Gastrocnemius medialis (tissue), 4 donors: ENCODE measurements at regions not wholly inside any gene's neighbourhood (a gene's known extent, or its start where the extent isn't known, plus 50 kb on each side); places are given as distances from the start of the nearest gene placed in this dataset.

Experiments used
- ATAC-seq, 2 donors: fragments of 150-250 bp; one replicate each; pipeline ENCODE4 v1.9.1; 2016
- DNase-seq, 2 donors: peaks; one replicate each; pipeline ENCODE4 v3.0.0-alpha.2; 2019
- H3K27ac ChIP-seq, 4 donors: fragments of 200-600 bp; sonication (generic); 1 replicate in 1 of 4; 2 replicates in 3 of 4; pipeline ENCODE4 v1.5.1; 2016 to 2018; ENCODE audit warnings: mild to moderate bottlenecking in 2 of 4, moderate library complexity in 1 of 4
- H3K27me3 ChIP-seq, 3 donors: fragments of 200-600 bp; sonication (generic) in 2 of 3; 1 replicate in 1 of 3; 2 replicates in 2 of 3; pipeline versions ENCODE4 v1.5.1 to v1.6.0; 2016 to 2019; ENCODE audit warnings: mild to moderate bottlenecking in 1 of 3, moderate library complexity in 1 of 3
- H3K36me3 ChIP-seq, 2 donors: fragments of 200-600 bp; sonication (generic) in 1 of 2; one replicate each; pipeline ENCODE4 v1.5.1; 2017 to 2018
- H3K4me1 ChIP-seq, 2 donors: fragments of 200-600 bp; sonication (generic) in 1 of 2; one replicate each; pipeline ENCODE4 v1.5.1; 2016 to 2017; ENCODE audit warnings: mild to moderate bottlenecking in 2 of 2
- H3K4me3 ChIP-seq, 4 donors: fragments of 200-600 bp; sonication (generic) in 3 of 4; 1 replicate in 1 of 4; 2 replicates in 3 of 4; pipeline ENCODE4 v1.5.1; 2016 to 2019; ENCODE audit warnings: mild to moderate bottlenecking in 2 of 4
- H3K9me3 ChIP-seq, 3 donors: fragments of 200-600 bp; sonication (generic) in 2 of 3; 1 replicate in 1 of 3; 2 replicates in 2 of 3; pipeline ENCODE4 v1.5.1; 2016 to 2019
- POLR2A ChIP-seq, 2 donors: fragments of 450-650 bp; IDR thresholded peaks; one replicate each; pipeline ENCODE4 v1.6.1; 2017; ENCODE audit warnings: antibody characterized with exemption in 2 of 2, mild to moderate bottlenecking in 2 of 2, moderate library complexity in 2 of 2
- in situ Hi-C, 4 donors: fragments of 200-750 bp; cut with MboI; loops; one replicate each; pipeline versions ENCODE4 v1.15.0 to v1.8.0; 2017; ENCODE audit warnings: low sequenced_read_pairs in 4 of 4
- intact Hi-C: fragments of 100-400 bp; cut with DNase I; formaldehyde crosslinking; loops from one replicate; pipeline ENCODE4 v1.15.1; 2023; ENCODE audit warnings: low total_unique reads
- TF ChIP-seq, protein P1 (sequence below), 5 experiments: fragments of 450-650 bp in 3 of 5; fragments of 200-600 bp in 2 of 5; sonication (generic) in 2 of 5; IDR thresholded peaks in 4 of 5; conservative IDR thresholded peaks in 1 of 5; 1 replicate in 4 of 5; 2 replicates in 1 of 5; pipeline ENCODE4 v1.5.1; 2016 to 2019; ENCODE audit warnings: antibody characterized with exemption in 5 of 5, mild to moderate bottlenecking in 3 of 5, moderate library complexity in 3 of 5

GRCh38 chr2:37865640-37866039, 59.4 kb upstream of the RMDN2 start:
- Histone ChIP-seq H3K4me3 (no peak overlapping the region), H3K36me3 (no peaks in the 10 kb centered on the region), H3K4me1 (no peaks in the 10 kb centered on the region), H3K27me3 (no peaks in the 10 kb centered on the region), H3K9me3 (no peaks in the 10 kb centered on the region), H3K27ac (no peak overlapping the region)
- in situ Hi-C loops, result no loop called here
- TF ChIP-seq POLR2A (IDR thresholded peaks at IDR 0.05), result no peak
- TF ChIP-seq, protein P1, sequence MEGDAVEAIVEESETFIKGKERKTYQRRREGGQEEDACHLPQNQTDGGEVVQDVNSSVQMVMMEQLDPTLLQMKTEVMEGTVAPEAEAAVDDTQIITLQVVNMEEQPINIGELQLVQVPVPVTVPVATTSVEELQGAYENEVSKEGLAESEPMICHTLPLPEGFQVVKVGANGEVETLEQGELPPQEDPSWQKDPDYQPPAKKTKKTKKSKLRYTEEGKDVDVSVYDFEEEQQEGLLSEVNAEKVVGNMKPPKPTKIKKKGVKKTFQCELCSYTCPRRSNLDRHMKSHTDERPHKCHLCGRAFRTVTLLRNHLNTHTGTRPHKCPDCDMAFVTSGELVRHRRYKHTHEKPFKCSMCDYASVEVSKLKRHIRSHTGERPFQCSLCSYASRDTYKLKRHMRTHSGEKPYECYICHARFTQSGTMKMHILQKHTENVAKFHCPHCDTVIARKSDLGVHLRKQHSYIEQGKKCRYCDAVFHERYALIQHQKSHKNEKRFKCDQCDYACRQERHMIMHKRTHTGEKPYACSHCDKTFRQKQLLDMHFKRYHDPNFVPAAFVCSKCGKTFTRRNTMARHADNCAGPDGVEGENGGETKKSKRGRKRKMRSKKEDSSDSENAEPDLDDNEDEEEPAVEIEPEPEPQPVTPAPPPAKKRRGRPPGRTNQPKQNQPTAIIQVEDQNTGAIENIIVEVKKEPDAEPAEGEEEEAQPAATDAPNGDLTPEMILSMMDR (IDR thresholded peaks at IDR 0.05 in 4 of 5, conservative IDR thresholded peaks at IDR 0.05 in 1 of 5), result no peak
- no peak for DNase-seq
- intact Hi-C loops, result no loop called here
- no peak for ATAC-seq

DNA sequence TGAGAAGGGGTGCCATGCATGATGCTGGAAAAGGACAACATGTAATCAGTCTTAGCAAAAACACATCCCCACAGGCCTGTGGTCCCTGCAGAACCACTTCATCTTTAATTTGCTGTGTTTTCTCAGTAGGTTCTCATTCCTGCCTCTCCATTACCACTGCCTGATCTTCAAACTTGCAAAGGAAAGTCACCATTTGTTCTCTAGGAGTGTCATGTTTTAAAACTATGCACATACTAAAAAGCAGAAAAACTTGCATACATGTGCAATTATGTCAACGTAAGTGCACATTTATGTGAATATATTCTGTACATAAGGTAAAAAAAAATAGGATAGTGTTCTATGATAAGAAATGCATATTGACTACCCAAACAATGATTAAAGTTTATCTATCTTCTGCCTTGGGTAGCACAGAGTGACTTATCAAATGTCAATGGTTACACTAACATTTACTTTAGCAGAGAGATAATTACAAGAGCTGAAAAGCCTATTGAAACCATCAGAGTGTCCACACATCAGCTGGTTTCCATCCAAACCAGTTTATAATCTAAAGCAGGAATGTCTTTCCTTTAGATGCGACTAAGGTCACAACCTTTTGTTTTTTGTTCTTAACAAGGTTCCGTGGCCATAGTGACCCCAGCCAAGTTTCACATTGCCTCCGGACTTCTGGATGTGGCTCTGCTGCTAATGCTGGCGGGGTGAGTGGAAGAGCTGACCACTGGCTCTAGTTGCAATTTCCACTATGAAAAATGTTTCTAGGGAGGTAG, 58.7 kb upstream of the RMDN2 start:
- Histone ChIP-seq H3K36me3 (no peaks in the 10 kb centered on the region), H3K4me3 (no peak overlapping the region), H3K4me1 (no peaks in the 10 kb centered on the region), H3K27ac (no peak overlapping the region), H3K27me3 (no peaks in the 10 kb centered on the region), H3K9me3 (no peaks in the 10 kb centered on the region)
- DNase-seq (no peak), ATAC-seq (no peak)
- in situ Hi-C loops, result no loop called here
- TF ChIP-seq, protein P1 (IDR thresholded peaks at IDR 0.05 in 4 of 5, conservative IDR thresholded peaks at IDR 0.05 in 1 of 5), result no peak
- TF ChIP-seq POLR2A (IDR thresholded peaks at IDR 0.05), result no peak
- intact Hi-C loops, result no loop called here

DNA sequence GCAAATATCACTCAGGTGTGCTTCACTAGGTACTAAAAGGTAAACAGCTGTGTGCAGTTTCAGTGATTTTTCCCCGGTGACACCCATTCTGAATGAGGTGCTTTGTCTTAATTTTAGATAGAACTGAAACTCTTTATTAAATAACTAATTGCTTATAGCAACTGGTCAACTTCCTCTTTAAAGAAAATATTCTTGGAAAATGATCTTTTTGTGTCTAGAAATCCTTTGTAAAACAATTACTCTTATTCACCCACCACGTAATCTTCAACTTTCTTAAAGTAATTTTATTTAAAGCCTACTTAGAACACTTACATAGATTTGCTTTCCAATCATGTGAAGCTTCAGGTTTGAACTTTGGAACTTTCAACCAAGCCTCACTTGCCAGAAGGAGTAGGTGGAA, 57.9 kb upstream of the RMDN2 start:
- in situ Hi-C loops (no loop called here), intact Hi-C loops (no loop called here)
- H3K36me3 ChIP-seq, result no peaks in the 10 kb centered on the region
- H3K27me3 ChIP-seq, result no peaks in the 10 kb centered on the region
- no peaks in the 10 kb centered on the region for H3K9me3 ChIP-seq
- H3K4me3 ChIP-seq, result no peak overlapping the region
- H3K4me1 ChIP-seq, result no peaks in the 10 kb centered on the region
- TF ChIP-seq, protein P1 (IDR thresholded peaks at IDR 0.05 in 4 of 5, conservative IDR thresholded peaks at IDR 0.05 in 1 of 5), result no peak
- TF ChIP-seq POLR2A (IDR thresholded peaks at IDR 0.05), result no peak
- ATAC-seq (no peak), DNase-seq (no peak)
- H3K27ac ChIP-seq, result no peak overlapping the region

- H3K9me3 ChIP-seq, result no peaks in the 10 kb centered on the region
- no peak overlapping the region for H3K27ac ChIP-seq
- H3K27me3 ChIP-seq, result no peaks in the 10 kb centered on the region
- H3K4me3 ChIP-seq, result no peak overlapping the region
- no peak for DNase-seq
- no peak for ATAC-seq
- intact Hi-C loops (no loop called here), in situ Hi-C loops (no loop called here)
- H3K4me1 ChIP-seq, result peaks cover 0 to 7% of the 10 kb centered on the region in 2 donors
- TF ChIP-seq, protein P1 (IDR thresholded peaks at IDR 0.05 in 4 of 5, conservative IDR thresholded peaks at IDR 0.05 in 1 of 5), result no peak
- no peak for TF ChIP-seq POLR2A (IDR thresholded peaks at IDR 0.05)
- no peaks in the 10 kb centered on the region for H3K36me3 ChIP-seq
Observed at GRCh38 chr2:37868866-37869265, 56.2 kb upstream of the RMDN2 start.

GRCh38 chr2:37869304-37869703, 55.8 kb upstream of the RMDN2 start:
- no peak overlapping the region for H3K27ac ChIP-seq
- DNase-seq (no peak), ATAC-seq (no peak)
- H3K4me1 ChIP-seq, result peaks cover 0 to 7% of the 10 kb centered on the region in 2 donors
- TF ChIP-seq POLR2A (IDR thresholded peaks at IDR 0.05), result no peak
- H3K9me3 ChIP-seq, result no peaks in the 10 kb centered on the region
- no peaks in the 10 kb centered on the region for H3K27me3 ChIP-seq
- intact Hi-C loops, result no loop called here
- no peak overlapping the region for H3K4me3 ChIP-seq
- no peaks in the 10 kb centered on the region for H3K36me3 ChIP-seq
- in situ Hi-C loops, result no loop called here
